HepG2 (cell line): ENCODE measurements at regions not wholly inside any gene's neighbourhood (a gene's known extent, or its start where the extent isn't known, plus 50 kb on each side); places are given as distances from the start of the nearest gene placed in this dataset.

Experiments used
- ATF7 ChIP-seq, 2 experiments: fragments of 450-650 bp in 1 of 2; sonication (generic) in 1 of 2; formaldehyde crosslinking in 1 of 2; IDR thresholded peaks; 2 replicates each; pipeline versions ENCODE4 v1.4.0 to v1.6.1; 2016 to 2020; ENCODE audit warnings: antibody characterized with exemption in 1 of 2, mild to moderate bottlenecking in 1 of 2, missing genetic modification reagents in 1 of 2
- CC2D1A ChIP-seq: sonication (generic); formaldehyde crosslinking; IDR thresholded peaks from 2 replicates; pipeline ENCODE4 v1.8.1; 2023; ENCODE audit warnings: mild to moderate bottlenecking, missing genetic modification reagents
- DNMT3B ChIP-seq: conservative IDR thresholded peaks from 2 replicates; pipeline ENCODE4 v1.6.1; 2016; ENCODE audit warnings: missing biosample characterization, control low read depth
- EHMT2 ChIP-seq: fragments of 200-600 bp; sonication (generic); IDR thresholded peaks from 2 replicates; pipeline ENCODE4 v1.7.0; 2017; ENCODE audit warnings: antibody characterized with exemption, low read depth, low read length, borderline replicate concordance
- ESRRA ChIP-seq: sonication (generic); formaldehyde crosslinking; IDR thresholded peaks from 2 replicates; pipeline ENCODE4 v1.5.1; 2020; ENCODE audit warnings: mild to moderate bottlenecking, low read depth, missing genetic modification reagents
- GATAD2A ChIP-seq: IDR thresholded peaks from 2 replicates; pipeline ENCODE4 v1.6.1; 2016
- HDAC1 ChIP-seq: sonication (generic); formaldehyde crosslinking; IDR thresholded peaks from 2 replicates; pipeline ENCODE4 v1.5.1; 2020; ENCODE audit warnings: mild to moderate bottlenecking, missing genetic modification reagents
- HES4 ChIP-seq: sonication (generic); formaldehyde crosslinking; IDR thresholded peaks from 2 replicates; pipeline ENCODE4 v1.9.0; 2021; ENCODE audit warnings: mild to moderate bottlenecking, missing genetic modification reagents, borderline replicate concordance
- KAT7 ChIP-seq: IDR thresholded peaks from 2 replicates; pipeline ENCODE4 v1.6.1; 2018; ENCODE audit warnings: borderline replicate concordance, missing compliant biosample characterization
- PITX1 ChIP-seq: sonication (generic); formaldehyde crosslinking; IDR thresholded peaks from 2 replicates; pipeline ENCODE4 v1.5.1; 2020; ENCODE audit warnings: mild to moderate bottlenecking, missing genetic modification reagents
- TEAD3 ChIP-seq: optimal IDR thresholded peaks from 2 replicates; pipeline ENCODE3; 2016; ENCODE audit warnings: borderline replicate concordance
- ZNF138 ChIP-seq: sonication (generic); formaldehyde crosslinking; IDR thresholded peaks from 2 replicates; pipeline ENCODE4 v1.5.0; 2020; ENCODE audit warnings: mild to moderate bottlenecking, low read depth, missing genetic modification reagents
- ZNF616 ChIP-seq: sonication (generic); formaldehyde crosslinking; IDR thresholded peaks from 2 replicates; pipeline ENCODE4 v1.5.0; 2020; ENCODE audit warnings: low read depth, mild to moderate bottlenecking, missing genetic modification reagents
- ZNF652 ChIP-seq: IDR thresholded peaks from 2 replicates; pipeline ENCODE4 v1.6.1; 2016; ENCODE audit warnings: low read depth, borderline replicate concordance
- ZSCAN12 ChIP-seq: sonication (generic); formaldehyde crosslinking; IDR thresholded peaks from 2 replicates; pipeline ENCODE4 v1.9.0; 2021; ENCODE audit warnings: mild to moderate bottlenecking, missing genetic modification reagents
- TF ChIP-seq, protein P1 (sequence below): sonication (generic); formaldehyde crosslinking; IDR thresholded peaks from 2 replicates; pipeline ENCODE4 v1.5.1; 2020; ENCODE audit warnings: mild to moderate bottlenecking, missing genetic modification reagents
- TF ChIP-seq, protein P2 (sequence below): sonication (generic); formaldehyde crosslinking; IDR thresholded peaks from 2 replicates; pipeline ENCODE4 v1.4.0; 2020; ENCODE audit warnings: missing genetic modification reagents
- TF ChIP-seq, protein P3 (sequence below): sonication (generic); formaldehyde crosslinking; IDR thresholded peaks from 2 replicates; pipeline ENCODE4 v1.5.1; 2020; ENCODE audit warnings: missing genetic modification reagents, mild to moderate bottlenecking, borderline replicate concordance
- TF ChIP-seq, protein P4 (sequence below): IDR thresholded peaks from 2 replicates; pipeline ENCODE4 v1.6.1; 2012; ENCODE audit warnings: inconsistent platforms
- TF ChIP-seq, protein P5 (sequence below): IDR thresholded peaks from 2 replicates; pipeline ENCODE4 v1.6.1; 2012; ENCODE audit warnings: low read depth, low read length, improper control_type of control experiment
- TF ChIP-seq, protein P6 (sequence below): sonication (generic); formaldehyde crosslinking; IDR thresholded peaks from 2 replicates; pipeline ENCODE4 v1.4.0; 2020; ENCODE audit warnings: missing genetic modification reagents, borderline replicate concordance

DNA sequence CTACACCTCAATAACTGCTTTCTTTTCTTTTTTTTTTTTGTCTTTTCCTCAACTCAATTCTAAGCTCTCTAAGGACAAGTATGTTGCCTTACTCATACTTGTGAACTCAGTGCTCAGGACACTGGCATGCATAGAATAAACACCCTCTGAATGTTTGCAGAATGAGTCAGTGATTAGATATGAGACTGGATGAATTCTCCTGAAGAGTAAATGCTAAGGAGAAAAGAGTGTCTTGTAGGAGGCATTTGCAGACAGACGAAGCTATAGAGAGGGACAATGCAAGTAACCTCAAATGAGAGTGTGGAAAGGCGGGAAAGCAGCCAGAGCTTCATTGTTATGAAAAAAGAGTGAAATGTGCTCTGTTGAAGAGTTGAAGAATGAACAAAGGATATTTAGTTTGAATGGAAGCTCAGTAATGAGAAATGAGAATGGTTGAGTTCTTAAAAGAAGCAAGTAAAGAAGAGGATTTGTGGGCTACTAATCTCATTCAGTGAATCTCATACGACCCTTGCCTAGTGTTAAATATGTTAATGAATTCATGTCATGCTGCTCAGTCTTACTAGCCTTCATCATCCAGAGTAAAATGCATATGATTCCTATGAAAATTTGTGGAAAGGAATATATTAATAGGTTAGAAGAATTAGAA is 166.1 kb upstream of the DPYD start (continued):
- TF ChIP-seq, protein P1, sequence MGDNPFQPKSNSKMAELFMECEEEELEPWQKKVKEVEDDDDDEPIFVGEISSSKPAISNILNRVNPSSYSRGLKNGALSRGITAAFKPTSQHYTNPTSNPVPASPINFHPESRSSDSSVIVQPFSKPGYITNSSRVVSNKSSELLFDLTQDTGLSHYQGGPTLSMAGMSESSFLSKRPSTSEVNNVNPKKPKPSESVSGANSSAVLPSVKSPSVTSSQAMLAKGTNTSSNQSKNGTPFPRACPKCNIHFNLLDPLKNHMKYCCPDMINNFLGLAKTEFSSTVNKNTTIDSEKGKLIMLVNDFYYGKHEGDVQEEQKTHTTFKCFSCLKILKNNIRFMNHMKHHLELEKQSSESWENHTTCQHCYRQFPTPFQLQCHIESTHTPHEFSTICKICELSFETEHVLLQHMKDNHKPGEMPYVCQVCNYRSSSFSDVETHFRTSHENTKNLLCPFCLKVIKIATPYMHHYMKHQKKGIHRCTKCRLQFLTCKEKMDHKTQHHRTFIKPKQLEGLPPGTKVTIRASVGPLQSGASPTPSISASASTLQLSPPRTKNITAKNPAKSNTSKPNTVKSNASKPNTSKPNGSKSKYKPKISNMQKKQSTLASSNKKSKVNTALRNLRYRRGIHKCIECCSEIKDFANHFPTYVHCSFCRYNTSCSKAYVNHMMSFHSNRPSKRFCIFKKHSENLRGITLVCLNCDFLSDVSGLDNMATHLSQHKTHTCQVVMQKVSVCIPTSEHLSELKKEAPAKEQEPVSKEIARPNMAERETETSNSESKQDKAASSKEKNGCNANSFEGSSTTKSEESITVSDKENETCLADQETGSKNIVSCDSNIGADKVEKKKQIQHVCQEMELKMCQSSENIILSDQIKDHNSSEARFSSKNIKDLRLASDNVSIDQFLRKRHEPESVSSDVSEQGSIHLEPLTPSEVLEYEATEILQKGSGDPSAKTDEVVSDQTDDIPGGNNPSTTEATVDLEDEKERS (CRISPR knock-in tag), result no peak
- TF ChIP-seq HDAC1 (CRISPR knock-in tag) (no peak), KAT7 (CRISPR knock-in tag) (no peak), TEAD3 (CRISPR knock-in tag) (peak; percentile 60), ZNF138 (CRISPR knock-in tag) (no peak), HES4 (CRISPR knock-in tag) (no peak), EHMT2 (no peak), GATAD2A (no peak), DNMT3B (CRISPR knock-in tag) (no peak), ESRRA (CRISPR knock-in tag) (no peak), CC2D1A (CRISPR knock-in tag) (no peak), PITX1 (CRISPR knock-in tag) (no peak), ATF7 (IDR thresholded peaks at IDR 0.05) (no peak), ATF7 (CRISPR knock-in tag; IDR thresholded peaks at IDR 0.05) (no peak), ZNF652 (CRISPR knock-in tag) (no peak), ZNF616 (no peak), ZSCAN12 (CRISPR knock-in tag) (no peak)
- TF ChIP-seq, protein P2, sequence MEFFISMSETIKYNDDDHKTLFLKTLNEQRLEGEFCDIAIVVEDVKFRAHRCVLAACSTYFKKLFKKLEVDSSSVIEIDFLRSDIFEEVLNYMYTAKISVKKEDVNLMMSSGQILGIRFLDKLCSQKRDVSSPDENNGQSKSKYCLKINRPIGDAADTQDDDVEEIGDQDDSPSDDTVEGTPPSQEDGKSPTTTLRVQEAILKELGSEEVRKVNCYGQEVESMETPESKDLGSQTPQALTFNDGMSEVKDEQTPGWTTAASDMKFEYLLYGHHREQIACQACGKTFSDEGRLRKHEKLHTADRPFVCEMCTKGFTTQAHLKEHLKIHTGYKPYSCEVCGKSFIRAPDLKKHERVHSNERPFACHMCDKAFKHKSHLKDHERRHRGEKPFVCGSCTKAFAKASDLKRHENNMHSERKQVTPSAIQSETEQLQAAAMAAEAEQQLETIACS (CRISPR knock-in tag), result no peak
- TF ChIP-seq, protein P3, sequence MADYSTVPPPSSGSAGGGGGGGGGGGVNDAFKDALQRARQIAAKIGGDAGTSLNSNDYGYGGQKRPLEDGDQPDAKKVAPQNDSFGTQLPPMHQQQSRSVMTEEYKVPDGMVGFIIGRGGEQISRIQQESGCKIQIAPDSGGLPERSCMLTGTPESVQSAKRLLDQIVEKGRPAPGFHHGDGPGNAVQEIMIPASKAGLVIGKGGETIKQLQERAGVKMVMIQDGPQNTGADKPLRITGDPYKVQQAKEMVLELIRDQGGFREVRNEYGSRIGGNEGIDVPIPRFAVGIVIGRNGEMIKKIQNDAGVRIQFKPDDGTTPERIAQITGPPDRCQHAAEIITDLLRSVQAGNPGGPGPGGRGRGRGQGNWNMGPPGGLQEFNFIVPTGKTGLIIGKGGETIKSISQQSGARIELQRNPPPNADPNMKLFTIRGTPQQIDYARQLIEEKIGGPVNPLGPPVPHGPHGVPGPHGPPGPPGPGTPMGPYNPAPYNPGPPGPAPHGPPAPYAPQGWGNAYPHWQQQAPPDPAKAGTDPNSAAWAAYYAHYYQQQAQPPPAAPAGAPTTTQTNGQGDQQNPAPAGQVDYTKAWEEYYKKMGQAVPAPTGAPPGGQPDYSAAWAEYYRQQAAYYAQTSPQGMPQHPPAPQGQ (CRISPR knock-in tag), result no peak
- TF ChIP-seq, protein P4, sequence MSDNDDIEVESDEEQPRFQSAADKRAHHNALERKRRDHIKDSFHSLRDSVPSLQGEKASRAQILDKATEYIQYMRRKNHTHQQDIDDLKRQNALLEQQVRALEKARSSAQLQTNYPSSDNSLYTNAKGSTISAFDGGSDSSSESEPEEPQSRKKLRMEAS, result no peak
- TF ChIP-seq, protein P5, sequence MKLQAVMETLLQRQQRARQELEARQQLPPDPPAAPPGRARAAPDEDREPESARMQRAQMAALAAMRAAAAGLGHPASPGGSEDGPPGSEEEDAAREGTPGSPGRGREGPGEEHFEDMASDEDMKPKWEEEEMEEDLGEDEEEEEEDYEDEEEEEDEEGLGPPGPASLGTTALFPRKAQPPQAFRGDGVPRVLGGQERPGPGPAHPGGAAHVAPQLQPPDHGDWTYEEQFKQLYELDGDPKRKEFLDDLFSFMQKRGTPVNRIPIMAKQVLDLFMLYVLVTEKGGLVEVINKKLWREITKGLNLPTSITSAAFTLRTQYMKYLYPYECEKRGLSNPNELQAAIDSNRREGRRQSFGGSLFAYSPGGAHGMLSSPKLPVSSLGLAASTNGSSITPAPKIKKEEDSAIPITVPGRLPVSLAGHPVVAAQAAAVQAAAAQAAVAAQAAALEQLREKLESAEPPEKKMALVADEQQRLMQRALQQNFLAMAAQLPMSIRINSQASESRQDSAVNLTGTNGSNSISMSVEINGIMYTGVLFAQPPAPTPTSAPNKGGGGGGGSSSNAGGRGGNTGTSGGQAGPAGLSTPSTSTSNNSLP, result peak; percentile 31; the same call in 1 of the 2 replicates
- TF ChIP-seq, protein P6, sequence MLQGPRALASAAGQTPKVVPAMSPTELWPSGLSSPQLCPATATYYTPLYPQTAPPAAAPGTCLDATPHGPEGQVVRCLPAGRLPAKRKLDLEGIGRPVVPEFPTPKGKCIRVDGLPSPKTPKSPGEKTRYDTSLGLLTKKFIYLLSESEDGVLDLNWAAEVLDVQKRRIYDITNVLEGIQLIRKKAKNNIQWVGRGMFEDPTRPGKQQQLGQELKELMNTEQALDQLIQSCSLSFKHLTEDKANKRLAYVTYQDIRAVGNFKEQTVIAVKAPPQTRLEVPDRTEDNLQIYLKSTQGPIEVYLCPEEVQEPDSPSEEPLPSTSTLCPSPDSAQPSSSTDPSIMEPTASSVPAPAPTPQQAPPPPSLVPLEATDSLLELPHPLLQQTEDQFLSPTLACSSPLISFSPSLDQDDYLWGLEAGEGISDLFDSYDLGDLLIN (CRISPR knock-in tag), result no peak
